HG03571 (cell line): ENCODE measurements at regions not wholly inside any gene's neighbourhood (a gene's known extent, or its start where the extent isn't known, plus 50 kb on each side); places are given as distances from the start of the nearest gene placed in this dataset.
A peak's percentile ranks its signal among the peaks of the same experiment; 100 is the strongest.

Experiments used
- ATAC-seq: cut with Tn5 transposase; IDR thresholded peaks from one replicate; pipeline ENCODE4 v1.9.1; 2021; ENCODE audit not compliant: unreplicated experiment

- no peak for ATAC-seq
Observed at GRCh38 chr5:159385536-159385935, 55.2 kb upstream of the IL12B start.

DNA sequence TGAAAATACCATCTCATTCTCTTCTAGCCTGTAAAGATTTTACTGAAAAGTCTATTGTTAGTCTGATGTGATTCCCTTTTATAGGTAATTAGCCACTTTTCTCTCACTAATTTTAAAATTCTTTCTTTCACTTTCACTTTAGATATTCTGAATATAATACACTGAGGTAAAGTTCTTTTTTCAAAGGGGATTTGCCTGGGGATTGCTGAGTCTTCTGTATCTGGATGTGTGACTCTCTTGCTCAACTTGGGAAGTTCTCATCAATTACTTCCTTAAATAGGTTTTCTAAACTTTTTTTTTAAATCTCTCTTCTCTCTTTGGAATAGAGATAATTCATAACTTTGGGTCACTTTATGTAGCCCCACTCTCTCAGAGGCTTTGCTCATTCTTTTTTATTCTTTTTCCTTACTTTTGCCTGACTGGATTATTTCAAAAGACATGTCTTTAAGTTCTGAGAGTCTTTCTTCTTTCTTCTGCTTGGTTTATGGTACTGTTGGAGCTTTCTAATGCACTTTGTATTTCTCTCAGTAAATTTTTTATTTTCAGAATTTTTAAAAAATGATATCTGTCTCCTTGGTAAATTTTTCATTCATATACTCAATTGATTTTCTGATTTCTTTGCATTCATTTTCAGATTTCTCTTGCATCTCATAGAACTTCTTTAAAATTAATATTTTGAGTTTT is 55.9 kb upstream of the IL12B start:
- no peak for ATAC-seq

- no peak for ATAC-seq
Observed at GRCh38 chr5:159392871-159393270, 62.6 kb upstream of the IL12B start.

DNA sequence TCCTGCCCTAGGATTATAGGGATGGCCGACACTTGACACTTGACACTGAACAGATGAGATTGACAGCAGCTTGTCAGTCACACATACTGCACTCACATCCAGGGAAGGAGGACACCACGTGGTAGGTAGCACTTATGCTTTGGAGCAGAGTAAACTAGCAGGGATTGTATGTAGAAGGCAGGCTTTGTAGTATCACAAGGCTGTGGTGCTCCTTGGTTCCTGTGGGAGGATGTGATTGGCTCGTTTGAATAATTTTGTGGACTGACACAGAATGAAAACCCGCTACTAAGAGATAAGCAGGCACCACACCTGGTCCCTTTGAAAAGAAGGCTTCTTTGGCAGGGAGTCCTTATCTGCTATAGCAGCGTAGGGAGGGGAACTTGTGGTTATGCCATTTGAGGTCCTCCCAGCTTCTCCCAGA is 63.6 kb upstream of the IL12B start:
- ATAC-seq, result no peak

- no peak for ATAC-seq
Observed at GRCh38 chr5:159395202-159395601, 64.9 kb upstream of the IL12B start.

GRCh38 chr5:159398936-159399335 is 68.6 kb upstream of the IL12B start:
- ATAC-seq, result no peak

- ATAC-seq, result no peak
Observed at GRCh38 chr5:159400476-159400875, 70.2 kb upstream of the IL12B start.

DNA sequence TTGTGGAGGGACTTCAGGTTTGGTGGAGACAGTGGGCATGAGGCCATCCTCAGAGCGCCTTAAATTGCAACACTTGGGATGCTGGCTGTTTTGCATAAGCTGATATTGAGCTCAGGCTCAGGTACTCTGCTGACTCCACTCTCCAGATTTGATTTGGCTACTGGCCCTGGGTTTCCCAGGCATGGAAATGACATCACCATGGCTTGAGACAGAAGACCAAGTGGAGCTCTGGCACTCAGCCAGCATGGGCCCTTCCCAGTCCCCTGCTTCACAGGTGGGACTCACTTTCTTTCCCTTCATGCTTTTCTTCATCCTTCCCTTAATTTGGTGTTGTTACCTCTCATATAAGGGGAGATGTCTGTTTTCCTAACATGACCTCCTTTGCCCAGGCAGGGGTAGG is 72.0 kb upstream of the IL12B start:
- no peak for ATAC-seq

GRCh38 chr5:159402856-159403255 is 72.6 kb upstream of the IL12B start:
- no peak for ATAC-seq

DNA sequence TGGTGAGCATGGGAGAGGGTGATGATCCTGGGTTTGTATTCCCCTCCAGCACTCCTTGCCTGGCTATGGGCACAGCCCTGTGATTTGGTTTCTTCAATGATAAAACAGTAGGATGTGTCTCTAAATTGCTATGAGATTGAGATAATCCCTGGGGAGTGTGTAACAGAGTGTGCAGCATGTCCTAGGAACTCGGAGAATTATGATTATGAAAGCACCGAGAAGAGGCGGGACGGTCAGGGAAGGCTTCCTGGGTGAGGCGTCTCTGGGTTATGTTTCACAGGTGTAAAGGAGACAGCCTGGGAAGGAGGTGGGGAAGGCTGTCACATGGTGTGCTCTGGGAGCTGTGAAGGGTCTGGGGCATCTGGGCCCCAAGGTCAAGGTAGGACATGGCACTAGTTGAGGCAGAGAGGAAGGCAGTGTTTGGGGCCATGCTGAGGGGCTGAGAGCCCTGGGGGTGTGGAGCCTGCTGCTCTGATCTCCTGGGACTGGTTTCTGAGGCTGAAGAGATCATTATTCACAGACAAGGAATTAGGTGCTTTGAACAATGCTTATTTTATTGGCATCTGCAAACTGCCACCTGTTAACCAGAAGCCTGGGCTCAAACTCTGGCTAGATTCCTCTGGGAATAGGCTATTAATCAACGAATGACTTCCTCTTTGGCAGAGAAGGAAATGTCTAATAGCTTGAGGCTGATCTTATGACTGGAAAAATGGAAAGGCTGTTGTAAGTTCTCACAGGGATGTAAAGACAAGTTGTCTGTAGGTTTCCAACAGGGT is 73.8 kb upstream of the IL12B start:
- no peak for ATAC-seq

GRCh38 chr5:159405611-159406031 is 75.3 kb upstream of the IL12B start:
- peak; percentile 74 for ATAC-seq

DNA sequence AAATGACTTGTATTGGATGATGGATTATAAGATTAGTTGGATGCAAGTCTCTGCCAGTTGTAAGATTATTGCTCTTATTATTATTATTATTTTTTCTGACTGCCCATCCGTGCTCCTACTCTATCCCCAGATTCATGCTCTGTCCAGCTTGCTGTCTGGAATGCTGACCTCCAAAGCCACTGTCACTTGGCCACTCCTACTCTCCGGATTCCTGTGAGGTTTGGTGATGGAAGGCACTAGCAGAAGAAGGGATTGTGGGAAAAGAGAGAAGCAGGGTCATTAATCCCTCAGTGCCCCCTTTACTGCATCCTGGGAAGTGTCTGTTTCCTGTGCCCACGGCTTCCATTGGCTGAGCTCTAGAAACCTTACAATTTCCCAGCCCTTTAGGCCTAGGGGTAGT is 76.3 kb upstream of the IL12B start:
- ATAC-seq, result no peak

DNA sequence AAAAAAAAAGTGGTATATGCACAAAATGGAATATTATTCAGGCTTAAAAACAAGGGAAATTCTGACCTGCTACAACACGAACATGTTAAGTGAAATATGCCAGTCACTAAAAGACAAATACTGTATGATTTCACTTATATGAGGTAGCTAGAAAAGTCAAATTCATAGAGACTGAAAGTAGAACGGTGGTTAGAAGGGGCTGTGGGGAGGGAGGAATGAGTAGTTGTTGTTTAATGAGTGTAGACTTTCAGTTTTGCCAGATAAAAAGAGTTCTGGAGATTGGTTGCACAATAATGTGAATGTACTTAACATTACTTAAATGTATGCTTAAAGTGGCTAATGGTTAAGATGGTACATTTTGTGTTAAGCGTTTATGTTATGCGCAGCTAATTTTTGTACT is 79.5 kb upstream of the IL12B start:
- ATAC-seq, result peak; percentile 44

GRCh38 chr5:159410480-159410879 is 80.2 kb upstream of the IL12B start:
- ATAC-seq, result no peak

- no peak for ATAC-seq
Observed at GRCh38 chr5:159411115-159411514, 80.8 kb upstream of the IL12B start.

- ATAC-seq, result peak; percentile 68
Observed at GRCh38 chr5:159412284-159413046, 82.2 kb upstream of the IL12B start.

DNA sequence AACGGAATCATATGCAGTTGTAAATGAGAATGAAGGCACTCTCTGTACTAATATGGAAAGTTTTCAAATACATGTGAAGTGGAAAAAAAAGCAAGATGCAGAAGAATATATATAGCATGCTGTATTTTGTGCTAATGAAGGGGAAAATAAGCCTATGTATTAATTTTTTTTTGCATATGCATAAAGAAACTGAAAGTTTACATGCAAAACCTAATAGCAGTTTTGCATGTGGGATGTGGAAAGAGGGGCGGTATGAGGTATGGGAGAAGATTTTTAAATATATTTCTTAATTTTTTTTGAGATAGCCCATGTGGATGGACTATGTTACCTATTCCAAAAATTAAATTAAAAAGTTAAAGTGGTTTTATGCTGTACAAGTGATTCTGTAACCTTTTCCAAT is 83.7 kb upstream of the IL12B start:
- no peak for ATAC-seq

DNA sequence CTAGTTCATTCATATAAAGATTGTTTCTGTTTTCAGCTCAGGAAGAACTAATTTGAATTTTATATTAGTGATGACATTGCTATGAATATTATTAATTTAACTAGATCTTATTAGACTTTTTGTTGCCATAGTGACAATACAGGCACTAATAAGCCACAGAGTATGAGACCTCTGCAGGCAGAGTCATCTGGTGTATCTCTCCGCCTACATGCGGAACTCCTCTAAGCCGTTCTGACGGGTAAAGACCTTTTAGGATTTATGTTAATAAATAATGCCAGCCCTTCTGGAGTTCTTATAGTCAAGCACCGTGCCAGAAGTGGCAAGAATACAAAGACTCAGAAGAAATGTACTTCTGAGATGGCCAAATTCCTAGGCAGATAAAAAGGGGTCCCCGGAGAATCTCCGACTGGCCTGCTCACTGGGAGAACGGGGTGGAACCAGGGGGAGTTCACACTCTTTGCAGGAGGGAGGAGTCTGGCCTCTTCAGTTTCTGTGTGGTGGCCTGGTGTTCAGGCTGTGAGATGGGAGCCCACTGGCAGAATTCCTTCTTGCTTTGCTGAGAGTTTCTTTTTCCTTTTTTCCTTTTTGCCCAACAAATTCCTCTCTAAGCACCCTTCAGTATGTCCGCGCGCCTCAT is 85.1 kb upstream of the IL12B start:
- ATAC-seq, result no peak

DNA sequence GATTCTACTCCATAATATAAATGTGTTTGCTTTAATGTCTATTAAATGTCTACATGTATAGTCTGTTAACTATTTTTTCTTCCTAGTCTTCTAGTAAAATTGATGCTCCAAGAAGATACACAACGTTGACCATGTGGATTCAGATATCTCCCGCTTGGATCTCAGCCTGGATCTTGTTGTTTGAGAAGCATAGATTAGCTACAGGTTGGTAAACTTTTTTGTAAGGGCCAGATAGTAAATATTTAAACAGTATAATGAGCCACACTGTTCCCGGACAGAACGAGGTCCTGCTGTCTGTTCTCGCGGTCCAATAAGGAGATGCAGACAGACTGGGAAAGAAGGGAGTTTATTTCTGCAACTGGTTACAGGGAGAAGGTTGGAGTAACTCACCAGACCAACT is 86.2 kb upstream of the IL12B start:
- ATAC-seq, result no peak

GRCh38 chr5:159417170-159417569 is 86.9 kb upstream of the IL12B start:
- no peak for ATAC-seq

- no peak for ATAC-seq
Observed at GRCh38 chr5:159419576-159419975, 89.3 kb upstream of the IL12B start.
